H9 (cell line): ENCODE measurements at regions not wholly inside any gene's neighbourhood (a gene's known extent, or its start where the extent isn't known, plus 50 kb on each side); places are given as distances from the start of the nearest gene placed in this dataset.

Experiments used
- DNase-seq: peaks from one replicate; pipeline ENCODE4 v3.0.0-alpha.2; 2017
- H2AFZ ChIP-seq: one replicate; pipeline ENCODE4 v1.6.1; 2013; ENCODE audit warnings: mild to moderate bottlenecking, low read length, control low read depth, moderate library complexity
- H2AK5ac ChIP-seq: 2 replicates; pipeline ENCODE4 v1.6.1; 2013; ENCODE audit warnings: low read length, control low read depth, mixed read lengths; ENCODE audit not compliant: insufficient read length
- H2BK120ac ChIP-seq: one replicate; pipeline ENCODE4 v1.6.1; 2013; ENCODE audit warnings: low read depth, mild to moderate bottlenecking, low read length, control low read depth, inconsistent platforms; ENCODE audit not compliant: poor library complexity, severe bottlenecking
- H2BK12ac ChIP-seq: 2 replicates; pipeline ENCODE4 v1.6.1; 2013; ENCODE audit warnings: low read length, control low read depth, mixed read lengths, low read depth; ENCODE audit not compliant: insufficient read length
- H2BK15ac ChIP-seq: 2 replicates; pipeline ENCODE4 v1.6.1; 2013; ENCODE audit warnings: low read depth, low read length, control low read depth
- H2BK20ac ChIP-seq: one replicate; pipeline ENCODE4 v1.6.1; 2013; ENCODE audit warnings: low read depth, mild to moderate bottlenecking, low read length, control low read depth, inconsistent platforms; ENCODE audit not compliant: poor library complexity, severe bottlenecking
- H2BK5ac ChIP-seq: 2 replicates; pipeline ENCODE4 v1.6.1; 2013; ENCODE audit warnings: low read length, control low read depth, mixed read lengths; ENCODE audit not compliant: insufficient read length
- H3K14ac ChIP-seq: 2 replicates; pipeline ENCODE4 v1.6.1; 2013; ENCODE audit warnings: low read length, control low read depth; ENCODE audit not compliant: insufficient read depth
- H3K18ac ChIP-seq: 2 replicates; pipeline ENCODE4 v1.6.1; 2013; ENCODE audit warnings: low read depth, mild to moderate bottlenecking, mixed read lengths, low read length, control low read depth; ENCODE audit not compliant: insufficient read length
- H3K23ac ChIP-seq: 2 replicates; pipeline ENCODE4 v1.6.1; 2013; ENCODE audit warnings: low read length, control low read depth, mixed read lengths, low read depth; ENCODE audit not compliant: insufficient read length
- H3K23me2 ChIP-seq: 2 replicates; pipeline ENCODE4 v1.6.1; 2013; ENCODE audit warnings: low read depth, mild to moderate bottlenecking, mixed read lengths, low read length, control low read depth; ENCODE audit not compliant: insufficient read length, poor library complexity, severe bottlenecking
- H3K27ac ChIP-seq: 2 replicates; pipeline ENCODE4 v1.5.1; 2013; ENCODE audit warnings: low read length, control low read depth, mixed read lengths, low read depth; ENCODE audit not compliant: insufficient read length
- H3K27me3 ChIP-seq: 2 replicates; pipeline ENCODE4 v1.6.1; 2013; ENCODE audit warnings: low read length, control low read depth, inconsistent platforms; ENCODE audit not compliant: insufficient read depth
- H3K4ac ChIP-seq: 2 replicates; pipeline ENCODE4 v1.6.1; 2013; ENCODE audit warnings: low read depth, mild to moderate bottlenecking, control low read depth, inconsistent platforms, low read length, moderate library complexity
- H3K4me1 ChIP-seq: 2 replicates; pipeline ENCODE4 v1.6.1; 2013; ENCODE audit warnings: low read length, control low read depth, inconsistent platforms; ENCODE audit not compliant: insufficient read depth
- H3K4me2 ChIP-seq: 2 replicates; pipeline ENCODE4 v1.6.1; 2013; ENCODE audit warnings: low read length, control low read depth, mixed read lengths; ENCODE audit not compliant: insufficient read length, insufficient read depth
- H3K56ac ChIP-seq: 2 replicates; pipeline ENCODE4 v1.6.1; 2013; ENCODE audit warnings: low read depth, mild to moderate bottlenecking, mixed read lengths, low read length, control low read depth; ENCODE audit not compliant: insufficient read length
- H3K79me1 ChIP-seq: 2 replicates; pipeline ENCODE4 v1.6.1; 2013; ENCODE audit warnings: low read depth, mild to moderate bottlenecking, moderate library complexity, low read length, control low read depth, inconsistent platforms; ENCODE audit not compliant: insufficient read depth, poor library complexity, severe bottlenecking
- H3K79me2 ChIP-seq: 2 replicates; pipeline ENCODE4 v1.6.1; 2013; ENCODE audit warnings: low read length, control low read depth, inconsistent platforms; ENCODE audit not compliant: insufficient read depth
- H3K9ac ChIP-seq: 2 replicates; pipeline ENCODE4 v1.6.1; 2013; ENCODE audit warnings: low read length, control low read depth, mixed read lengths; ENCODE audit not compliant: insufficient read length; ENCODE audit errors: extremely low read depth
- H3K9me3 ChIP-seq: one replicate; pipeline ENCODE4 v1.6.1; 2013; ENCODE audit warnings: low read depth, low read length, inconsistent platforms; ENCODE audit not compliant: control insufficient read depth
- H3T11ph ChIP-seq: one replicate; pipeline ENCODE4 v1.6.1; 2013; ENCODE audit warnings: mild to moderate bottlenecking, low read length, control low read depth, inconsistent platforms
- H4K20me1 ChIP-seq: one replicate; pipeline ENCODE4 v1.6.1; 2013; ENCODE audit not compliant: control insufficient read depth, insufficient read length, insufficient read depth
- H4K5ac ChIP-seq: 2 replicates; pipeline ENCODE4 v1.6.1; 2013; ENCODE audit warnings: low read depth, mild to moderate bottlenecking, mixed read lengths, low read length, control low read depth; ENCODE audit not compliant: insufficient read length
- H4K8ac ChIP-seq: replicated peaks from 2 replicates; pipeline ENCODE4 v1.6.1; 2013; ENCODE audit warnings: low read length, control low read depth, mixed read lengths, low read depth; ENCODE audit not compliant: insufficient read length
- H4K91ac ChIP-seq: 2 replicates; pipeline ENCODE4 v1.6.1; 2013; ENCODE audit warnings: low read depth, mild to moderate bottlenecking, moderate library complexity, mixed read lengths, low read length, control low read depth; ENCODE audit not compliant: insufficient read length
- H3K27ac Mint-ChIP-seq, 3 experiments: 2 replicates in 2 of 3; 3 replicates in 1 of 3; pipeline ENCODE4 v1.8.0; 2020 to 2021; ENCODE audit warnings: mixed read lengths in 3 of 3, mild to moderate bottlenecking in 1 of 3, moderate library complexity in 1 of 3
- H3K27me3 Mint-ChIP-seq: 2 replicates; pipeline ENCODE4 v1.8.0; 2021; ENCODE audit warnings: low read depth, mild to moderate bottlenecking, moderate library complexity, mixed read lengths
- H3K36me3 Mint-ChIP-seq, 3 experiments: 2 replicates in 2 of 3; 3 replicates in 1 of 3; pipeline ENCODE4 v1.8.0; 2020 to 2021; ENCODE audit warnings: low read depth in 3 of 3, mixed read lengths in 3 of 3; ENCODE audit not compliant: insufficient read depth in 1 of 3
- H3K4me1 Mint-ChIP-seq, 2 experiments: 2 replicates each; pipeline ENCODE4 v1.8.0; 2020; ENCODE audit warnings: mixed read lengths in 2 of 2
- H3K4me3 Mint-ChIP-seq, 2 experiments: 2 replicates in 1 of 2; 3 replicates in 1 of 2; pipeline ENCODE4 v1.8.0; 2020 to 2021; ENCODE audit warnings: mild to moderate bottlenecking in 2 of 2, mixed read lengths in 2 of 2, moderate library complexity in 1 of 2
- H3K9me3 Mint-ChIP-seq, 2 experiments: 2 replicates in 1 of 2; 3 replicates in 1 of 2; pipeline ENCODE4 v1.8.0; 2020; ENCODE audit warnings: mild to moderate bottlenecking in 2 of 2, mixed read lengths in 2 of 2, moderate library complexity in 1 of 2
- CTCF ChIP-seq: fragments of 200-600 bp; sonication (generic); conservative IDR thresholded peaks from 3 replicates; pipeline ENCODE4 v1.8.0; 2021; ENCODE audit warnings: antibody characterized with exemption, mild to moderate bottlenecking
- WGBS: extraction: QIAGEN DNeasy Blood & Tissue Kit; methylation state at CpG from one replicate; pipeline ENCODE4 v1.1.7; 2013; ENCODE audit warnings: missing lambda C conversion rate, low lambda C conversion rate, mixed read lengths; ENCODE audit not compliant: insufficient read length; ENCODE audit errors: extremely low coverage; 5-methylcytosine and 5-hydroxymethylcytosine counted together

GRCh38 chr13:105471673-105472072, 1063.8 kb downstream of the EFNB2 start:
- Histone ChIP-seq H2AFZ (no peak overlapping the region), H2BK15ac (no peak overlapping the region), H3K9ac (no peak overlapping the region), H4K5ac (no peak overlapping the region), H4K91ac (no peak overlapping the region), H3K18ac (no peak overlapping the region), H3K27ac (no peak overlapping the region), H3K4me2 (no peak overlapping the region), H3K9me3 (no peaks in the 10 kb centered on the region), H3K27me3 (no peaks in the 10 kb centered on the region), H3K23me2 (no peaks in the 10 kb centered on the region), H3K14ac (no peak overlapping the region), H2AK5ac (no peak overlapping the region), H2BK5ac (no peak overlapping the region), H3K79me1 (no peaks in the 10 kb centered on the region), H3T11ph (no peak overlapping the region), H3K4me1 (no peaks in the 10 kb centered on the region; the same call in 1 of the 2 replicates), H3K23ac (no peak overlapping the region), H2BK20ac (no peak overlapping the region), H2BK120ac (no peak overlapping the region), H4K8ac (no peak overlapping the region), H3K79me2 (no peaks in the 10 kb centered on the region), H4K20me1 (no peaks in the 10 kb centered on the region), H2BK12ac (no peak overlapping the region), H3K56ac (no peak overlapping the region), H3K4ac (no peak overlapping the region)
- Mint-ChIP-seq H3K4me3 (no peak overlapping the region), H3K9me3 (peaks cover 5 to 6% of the 10 kb centered on the region in 2 experiments; a peak in 4 of 5 replicates), H3K27ac (no peak overlapping the region), H3K4me1 (peaks cover 16 to 20% of the 10 kb centered on the region in 2 experiments), H3K36me3 (peaks cover 4 to 6% (median 5%) of the 10 kb centered on the region in 3 experiments; a peak in 6 of 7 replicates), H3K27me3 (peaks cover 2% of the 10 kb centered on the region; the same call in 1 of the 2 replicates)
- no peak for TF ChIP-seq CTCF
- 100% methylated on average over 1 of the region's 3 CpGs for WGBS
- DNase-seq: no peak
